Stomach (tissue), 8 donors: ENCODE measurements at regions not wholly inside any gene's neighbourhood (a gene's known extent, or its start where the extent isn't known, plus 50 kb on each side); places are given as distances from the start of the nearest gene placed in this dataset.

Source experiments
- DNase-seq, 2 donors: peaks; one replicate each; pipeline versions ENCODE4 v3.0.0 to v3.0.0-alpha.2; 2013 to 2019
- H3K27ac ChIP-seq, 5 donors: fragments of 200-600 bp in 4 of 5; sonication (generic) in 4 of 5; one replicate each; pipeline ENCODE4 v1.5.1; 2013 to 2019; ENCODE audit warnings: mild to moderate bottlenecking in 1 of 5, moderate library complexity in 1 of 5
- H3K27me3 ChIP-seq, 3 donors: fragments of 200-600 bp; sonication (generic); one replicate each; pipeline ENCODE4 v1.5.1; 2017 to 2019; ENCODE audit warnings: mixed run types in 1 of 3
- H3K36me3 ChIP-seq, 4 donors: fragments of 200-600 bp; sonication (generic); 1 replicate in 3 of 4; 2 replicates in 1 of 4; pipeline ENCODE4 v1.5.1; 2016 to 2019
- H3K4me1 ChIP-seq, 4 donors: fragments of 200-600 bp; sonication (generic); one replicate each; pipeline ENCODE4 v1.5.1; 2016 to 2019
- H3K4me3 ChIP-seq, 4 donors: fragments of 200-600 bp; sonication (generic) in 3 of 4; one replicate each; pipeline ENCODE4 v1.5.1; 2016 to 2019; ENCODE audit warnings: mild to moderate bottlenecking in 1 of 4
- H3K9me3 ChIP-seq, 4 donors: fragments of 200-600 bp; sonication (generic); one replicate each; pipeline ENCODE4 v1.5.1; 2016 to 2019
- EP300 ChIP-seq: sonication (generic); formaldehyde crosslinking; IDR thresholded peaks from one replicate; pipeline ENCODE4 v1.6.1; 2017; ENCODE audit warnings: antibody characterized with exemption
- POLR2A ChIP-seq, 4 donors: fragments of 450-650 bp; IDR thresholded peaks; one replicate each; pipeline ENCODE4 v1.6.1; 2016; ENCODE audit warnings: antibody characterized with exemption in 4 of 4, control low read depth in 2 of 4, mild to moderate bottlenecking in 1 of 4, moderate library complexity in 1 of 4
- POLR2AphosphoS5 ChIP-seq, 3 donors: sonication (generic); formaldehyde crosslinking; IDR thresholded peaks; one replicate each; pipeline ENCODE4 v1.6.1; 2016; ENCODE audit warnings: antibody characterized with exemption in 3 of 3
- WGBS, 5 donors: extraction: QIAGEN DNeasy Blood & Tissue Kit in 3 of 5; methylation state at CpG; one replicate each; pipeline versions ENCODE4 v1.1.5 to v1.1.7; 2013 to 2018; 5-methylcytosine and 5-hydroxymethylcytosine counted together
- intact Hi-C: fragments of 100-400 bp; cut with DNase I; formaldehyde crosslinking; loops from one replicate; pipeline ENCODE4 v1.15.1; 2023; ENCODE audit warnings: low total_unique reads
- TF ChIP-seq, protein P1 (sequence below), 7 experiments: fragments of 450-650 bp in 4 of 7; fragments of 200-600 bp in 3 of 7; sonication (generic) in 3 of 7; IDR thresholded peaks; one replicate each; pipeline ENCODE4 v1.5.1; 2016 to 2019; ENCODE audit warnings: antibody characterized with exemption in 7 of 7, control low read depth in 2 of 7, mild to moderate bottlenecking in 1 of 7
- donor health status: healthy with polysubstance abuse.
- donor health status: Bipolar disorder and iron deficiency.
- donor health status: healthy.

DNA sequence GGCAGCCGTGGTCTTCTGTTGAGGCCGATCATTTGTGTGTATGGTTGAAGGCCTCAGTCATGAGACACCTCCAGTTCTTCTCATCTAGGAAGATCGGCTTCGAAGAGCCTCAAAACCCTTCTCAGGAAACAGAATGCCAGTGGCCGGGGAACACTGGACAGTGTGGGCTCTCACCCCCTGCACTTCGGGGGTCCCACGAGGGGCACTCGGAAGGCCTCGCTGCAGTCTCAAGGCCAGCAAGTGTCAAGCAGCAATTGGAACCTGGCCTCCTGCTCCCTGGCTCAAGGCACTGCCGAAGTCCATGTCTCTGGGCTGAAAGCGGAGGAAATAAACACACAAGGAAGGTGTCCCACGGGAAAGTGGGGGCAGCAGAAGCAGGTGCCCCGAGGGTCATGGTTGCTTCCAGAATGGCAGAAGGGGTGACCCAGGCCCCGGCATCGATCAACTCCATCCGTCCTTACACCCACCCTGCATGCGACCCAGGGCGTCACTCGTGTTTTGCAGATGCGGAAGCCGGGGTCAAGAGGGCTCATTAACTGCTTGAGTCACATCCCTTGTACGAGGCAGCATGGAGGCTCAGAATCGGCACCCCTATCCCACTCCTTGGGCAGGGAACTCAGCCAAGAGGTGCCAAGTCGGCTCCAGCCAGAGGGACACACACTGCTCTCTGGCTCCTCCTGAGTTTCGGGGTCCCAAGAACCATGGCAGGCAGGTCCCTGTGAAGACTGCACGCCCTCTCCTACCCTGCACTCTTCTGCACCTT, 231.3 kb upstream of the SHH start:
- Histone ChIP-seq H3K36me3 (no peaks in the 10 kb centered on the region), H3K4me1 (no peaks in the 10 kb centered on the region), H3K4me3 (no peak overlapping the region), H3K9me3 (peaks cover 0 to 14% (median 0%) of the 10 kb centered on the region in 4 donors), H3K27ac (no peak overlapping the region), H3K27me3 (peaks cover 0 to 26% (median 0%) of the 10 kb centered on the region in 3 donors)
- 72 to 88% (median 85%) methylated on average over 24 to 26 of the region's 26 CpGs for WGBS, 5 donors
- TF ChIP-seq, protein P1, sequence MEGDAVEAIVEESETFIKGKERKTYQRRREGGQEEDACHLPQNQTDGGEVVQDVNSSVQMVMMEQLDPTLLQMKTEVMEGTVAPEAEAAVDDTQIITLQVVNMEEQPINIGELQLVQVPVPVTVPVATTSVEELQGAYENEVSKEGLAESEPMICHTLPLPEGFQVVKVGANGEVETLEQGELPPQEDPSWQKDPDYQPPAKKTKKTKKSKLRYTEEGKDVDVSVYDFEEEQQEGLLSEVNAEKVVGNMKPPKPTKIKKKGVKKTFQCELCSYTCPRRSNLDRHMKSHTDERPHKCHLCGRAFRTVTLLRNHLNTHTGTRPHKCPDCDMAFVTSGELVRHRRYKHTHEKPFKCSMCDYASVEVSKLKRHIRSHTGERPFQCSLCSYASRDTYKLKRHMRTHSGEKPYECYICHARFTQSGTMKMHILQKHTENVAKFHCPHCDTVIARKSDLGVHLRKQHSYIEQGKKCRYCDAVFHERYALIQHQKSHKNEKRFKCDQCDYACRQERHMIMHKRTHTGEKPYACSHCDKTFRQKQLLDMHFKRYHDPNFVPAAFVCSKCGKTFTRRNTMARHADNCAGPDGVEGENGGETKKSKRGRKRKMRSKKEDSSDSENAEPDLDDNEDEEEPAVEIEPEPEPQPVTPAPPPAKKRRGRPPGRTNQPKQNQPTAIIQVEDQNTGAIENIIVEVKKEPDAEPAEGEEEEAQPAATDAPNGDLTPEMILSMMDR (IDR thresholded peaks at IDR 0.05): no peak
- TF ChIP-seq POLR2AphosphoS5 (IDR thresholded peaks at IDR 0.05) (no peak), EP300 (no peak), POLR2A (IDR thresholded peaks at IDR 0.05) (no peak)
- intact Hi-C loops: no loop called here
- no peak for DNase-seq

DNA sequence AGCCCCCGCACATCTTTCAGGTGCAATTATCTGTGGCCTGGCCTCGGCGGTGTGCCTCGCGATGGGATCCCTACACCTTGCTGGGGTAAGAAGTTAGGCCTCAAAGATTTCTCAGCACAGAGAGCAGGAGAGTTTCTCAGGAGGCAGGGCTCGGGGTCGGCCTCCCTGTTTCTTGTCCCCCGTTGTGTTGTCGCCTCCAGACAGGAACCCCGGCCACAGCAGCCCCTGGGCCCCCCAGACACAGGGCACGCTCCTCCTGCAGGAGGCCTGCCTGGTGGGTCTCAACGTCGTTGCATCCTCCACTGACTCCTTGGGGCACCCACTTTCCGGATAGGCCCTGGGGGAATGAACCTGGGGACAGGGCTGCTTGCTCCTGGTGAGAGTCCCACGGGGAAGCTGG, 229.1 kb upstream of the SHH start:
- Histone ChIP-seq H3K36me3 (no peaks in the 10 kb centered on the region), H3K27me3 (peaks cover 0 to 31% (median 0%) of the 10 kb centered on the region in 3 donors), H3K4me1 (no peaks in the 10 kb centered on the region), H3K27ac (no peak overlapping the region), H3K4me3 (no peak overlapping the region), H3K9me3 (peaks cover 0 to under 1% (median 0%) of the 10 kb centered on the region in 4 donors)
- TF ChIP-seq, protein P1 (IDR thresholded peaks at IDR 0.05): no peak
- TF ChIP-seq POLR2AphosphoS5 (IDR thresholded peaks at IDR 0.05) (no peak), POLR2A (IDR thresholded peaks at IDR 0.05) (no peak), EP300 (no peak)
- DNase-seq: no peak
- WGBS, 5 donors: 81 to 83% (median 82%) methylated on average over 15 of the region's 15 CpGs
- intact Hi-C loops: no loop called here

DNA sequence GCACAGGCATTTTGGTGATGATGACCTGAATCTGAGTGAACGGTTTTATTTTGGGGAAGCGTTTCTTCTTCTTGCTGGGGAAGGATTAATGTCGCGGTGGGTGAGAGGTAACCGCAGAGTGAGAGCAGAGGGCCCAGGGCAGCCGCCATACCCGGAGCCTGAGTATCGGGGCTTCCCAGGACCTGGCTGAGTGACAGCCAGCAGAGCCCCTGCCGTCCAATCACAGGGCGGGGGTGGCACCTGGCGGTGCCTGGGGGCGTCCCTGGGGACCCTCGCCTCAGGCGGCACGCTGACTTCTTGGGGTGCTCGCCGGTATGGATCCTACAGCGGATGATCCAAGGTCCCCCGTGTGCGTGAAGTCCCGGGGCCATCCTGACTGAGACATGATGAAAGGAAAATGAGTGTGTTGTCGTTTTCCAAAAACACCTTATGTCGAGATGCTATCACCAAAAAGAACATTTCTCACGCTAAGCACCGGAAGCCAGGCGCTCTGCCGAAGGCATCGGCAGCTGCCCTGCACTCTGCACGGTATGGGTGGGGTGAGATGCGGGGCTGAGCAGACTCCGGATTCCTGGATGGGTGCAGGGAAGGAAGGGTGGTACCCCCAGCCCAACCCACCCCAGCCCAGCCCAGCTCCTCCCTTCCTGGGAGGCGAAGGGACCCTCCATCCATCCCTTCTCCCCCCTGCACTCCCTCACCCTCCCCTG, 227.9 kb upstream of the SHH start:
- TF ChIP-seq EP300 (no peak), POLR2AphosphoS5 (IDR thresholded peaks at IDR 0.05) (no peak), POLR2A (IDR thresholded peaks at IDR 0.05) (no peak)
- TF ChIP-seq, protein P1 (IDR thresholded peaks at IDR 0.05): no peak
- Histone ChIP-seq H3K4me3 (no peak overlapping the region), H3K9me3 (no peaks in the 10 kb centered on the region), H3K27me3 (peaks cover 0 to 31% (median 0%) of the 10 kb centered on the region in 3 donors), H3K27ac (no peak overlapping the region), H3K36me3 (no peaks in the 10 kb centered on the region), H3K4me1 (no peaks in the 10 kb centered on the region)
- no peak for DNase-seq
- intact Hi-C loops: no loop called here
- WGBS, 5 donors: 83 to 89% (median 89%) methylated on average over 17 to 32 of the region's 32 CpGs

DNA sequence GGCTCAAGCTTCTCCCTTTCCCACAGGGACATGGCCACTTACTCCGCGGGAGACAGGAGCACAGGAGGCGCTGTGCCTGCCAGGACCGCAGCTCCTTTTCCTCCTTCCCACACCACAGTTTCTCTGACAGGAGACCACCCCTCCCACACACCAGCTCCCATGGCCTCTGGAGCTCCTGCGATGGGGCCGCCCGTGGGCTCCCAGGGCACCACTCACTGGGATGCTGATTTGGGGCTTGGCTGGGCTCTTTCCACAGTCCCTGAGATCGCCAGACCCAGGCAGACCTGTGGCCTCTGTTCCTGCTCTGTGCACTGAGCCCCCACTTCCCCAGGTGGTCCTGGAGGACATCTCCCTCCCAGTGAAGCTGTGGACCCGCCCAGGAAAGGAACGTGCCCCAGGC, 226.9 kb upstream of the SHH start:
- intact Hi-C loops: no loop called here
- H3K9me3 ChIP-seq: peaks cover 0 to 1% (median 0%) of the 10 kb centered on the region in 4 donors
- H3K36me3 ChIP-seq: no peaks in the 10 kb centered on the region
- H3K4me1 ChIP-seq: no peaks in the 10 kb centered on the region
- WGBS, 5 donors: 80 to 96% (median 83%) methylated on average over 10 of the region's 10 CpGs
- peaks cover 0 to 31% (median 0%) of the 10 kb centered on the region in 3 donors for H3K27me3 ChIP-seq
- DNase-seq: no peak
- no peak overlapping the region for H3K27ac ChIP-seq
- H3K4me3 ChIP-seq: no peak overlapping the region
- TF ChIP-seq, protein P1 (IDR thresholded peaks at IDR 0.05): no peak
- TF ChIP-seq EP300 (no peak), POLR2A (IDR thresholded peaks at IDR 0.05) (no peak), POLR2AphosphoS5 (IDR thresholded peaks at IDR 0.05) (no peak)
